Stimulated activated CD8-positive, alpha-beta memory T cell treated with anti-CD3 and anti-CD28 coated beads, Interleukin-15, amount 100 ng/mL, for 4 hours (primary cell): ENCODE measurements at regions not wholly inside any gene's neighbourhood (a gene's known extent, or its start where the extent isn't known, plus 50 kb on each side); places are given as distances from the start of the nearest gene placed in this dataset.
"Not testable (repeated sequence)": the region's sequence is repeated elsewhere in the genome, so short reads cannot be mapped to it uniquely, and the experiment has no call there.

Experiments used
- DNase-seq, 2 donors: peaks; one replicate each; pipeline ENCODE4 v3.0.0-alpha.2; 2020; ENCODE audit warnings: low read depth in 2 of 2

DNA sequence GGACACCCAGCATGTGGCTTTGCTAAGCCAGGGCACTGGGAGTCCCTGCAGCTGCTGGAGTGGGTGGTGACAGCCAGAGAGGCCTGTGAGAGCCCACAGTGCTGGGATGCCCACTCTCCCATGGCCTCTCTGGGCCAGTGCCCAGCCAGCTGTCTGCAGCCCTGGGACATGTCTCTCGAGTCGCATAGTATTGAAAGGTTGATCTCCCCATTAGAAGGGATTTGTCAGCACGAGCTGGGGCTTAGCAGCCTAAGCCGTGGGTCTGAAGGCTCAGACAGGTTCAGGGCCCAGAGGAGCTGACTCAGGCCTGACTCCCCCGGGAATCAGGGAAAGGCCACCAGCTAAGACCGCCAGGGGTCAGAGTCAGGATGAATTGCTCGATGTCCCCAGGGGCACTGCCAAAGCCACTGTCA is 53.5 kb downstream of the FOXD2 start:
- DNase-seq: no peak

DNA sequence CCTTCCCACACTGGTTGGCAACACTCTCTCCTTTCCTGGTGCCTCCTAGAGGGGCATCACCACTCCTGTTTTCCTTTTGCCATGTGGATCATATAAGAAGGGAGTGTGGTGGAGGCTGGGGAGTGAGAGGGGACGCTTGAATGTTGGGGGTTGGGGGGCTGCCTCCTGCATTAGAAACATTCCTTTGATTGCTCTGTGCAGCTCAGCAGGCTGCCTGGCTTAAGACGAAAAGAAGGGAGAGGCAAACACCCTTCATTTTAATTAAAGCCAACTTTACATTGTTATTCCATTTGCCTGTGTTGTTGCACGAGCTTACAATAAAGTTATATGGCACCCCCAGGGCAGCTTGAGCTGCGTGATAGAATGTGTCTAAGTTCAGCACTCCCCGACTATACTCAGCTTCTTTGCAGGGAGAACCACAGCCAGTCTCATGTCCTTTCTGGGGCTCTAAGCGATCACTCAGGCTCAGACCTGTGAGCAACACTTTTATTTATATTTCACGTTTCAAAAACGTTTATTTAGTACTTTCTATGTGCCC is 57.4 kb downstream of the FOXD2 start:
- DNase-seq: no peak

DNA sequence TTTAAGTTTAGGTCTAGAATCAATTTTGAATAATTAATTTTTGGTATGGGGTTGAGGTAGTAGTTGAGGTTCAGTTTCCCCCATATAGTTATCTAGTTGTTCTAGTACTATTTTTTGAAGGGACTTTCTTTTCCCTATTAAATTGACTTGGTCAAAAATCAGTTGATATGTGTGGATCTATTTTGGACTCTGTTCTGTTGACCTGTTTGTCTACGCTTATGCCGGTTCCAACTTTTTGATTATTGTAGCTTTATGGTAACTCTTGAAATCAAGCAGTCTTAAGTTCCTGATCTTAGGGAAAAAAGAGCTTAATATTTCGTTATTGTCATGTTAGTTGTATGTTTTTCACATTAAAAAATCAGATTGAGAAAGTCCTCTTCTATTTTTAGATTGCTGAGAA is 60.7 kb downstream of the FOXD2 start:
- DNase-seq: no peak

DNA sequence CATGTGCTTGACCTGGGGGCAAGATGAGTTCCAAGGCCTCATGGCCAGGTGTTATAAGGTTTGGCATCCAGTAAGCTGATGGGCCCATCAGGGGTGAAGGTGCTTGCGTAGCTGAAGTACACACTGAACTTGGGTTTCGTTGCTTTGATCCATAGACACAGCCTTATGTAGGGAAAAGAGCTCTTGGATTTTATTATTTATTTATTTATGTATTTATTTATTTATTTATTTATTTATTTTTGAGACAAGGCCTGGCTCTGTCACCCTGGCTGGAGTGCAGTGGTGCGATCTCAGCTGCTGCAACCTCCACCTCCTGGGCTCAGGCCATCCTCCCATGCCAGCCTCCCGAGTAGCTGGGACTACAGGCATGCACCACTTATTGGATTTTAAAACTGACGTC is 63.2 kb downstream of the FOXD2 start:
- DNase-seq: no peak

DNA sequence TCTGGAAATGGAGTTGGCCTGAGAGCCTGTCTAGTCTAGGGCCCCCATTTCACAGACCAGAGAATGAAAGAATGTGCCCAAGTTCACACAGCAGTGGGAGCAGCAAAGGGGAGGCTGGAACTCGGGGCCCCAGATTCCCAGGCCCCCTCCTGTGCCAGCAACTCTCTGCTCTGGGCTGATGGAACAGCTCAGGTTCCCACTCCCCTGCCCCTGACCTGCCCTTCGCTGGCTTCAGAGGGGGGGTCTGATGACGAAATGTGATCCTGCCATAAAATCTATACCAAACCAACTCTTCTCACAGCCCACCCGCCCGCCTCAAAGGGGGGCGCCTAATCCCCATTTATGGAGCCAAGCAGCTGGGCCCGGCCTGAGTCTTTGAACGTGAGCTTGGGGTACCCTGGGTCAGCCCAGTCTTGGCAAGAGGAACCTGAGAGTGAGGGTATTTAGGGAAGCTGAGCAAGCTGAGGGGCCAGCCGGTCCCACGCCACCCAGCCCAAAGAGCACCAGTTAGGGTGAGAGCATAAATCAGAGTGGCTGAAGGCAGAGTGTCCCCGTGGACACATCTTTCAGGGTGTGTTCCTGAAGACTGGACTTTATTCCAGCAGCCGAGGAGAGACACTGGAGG is 65.0 kb downstream of the FOXD2 start:
- DNase-seq: no peak

DNA sequence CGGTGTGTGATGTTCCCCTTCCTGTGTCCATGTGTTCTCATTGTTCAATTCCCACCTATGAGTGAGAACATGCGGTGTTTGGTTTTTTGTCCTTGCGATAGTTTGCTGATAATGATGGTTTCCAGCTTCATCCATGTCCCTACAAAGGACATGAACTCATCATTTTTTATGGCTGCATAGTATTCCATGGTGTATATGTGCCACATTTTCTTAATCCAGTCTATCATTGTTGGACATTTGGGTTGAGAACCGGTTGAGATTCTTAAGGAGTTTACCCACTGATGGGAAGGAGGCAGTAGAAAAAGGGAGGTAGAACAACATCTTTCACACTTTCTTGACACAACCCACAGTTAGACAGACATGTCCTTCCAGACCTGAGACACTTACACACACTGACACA is 67.0 kb downstream of the FOXD2 start:
- not testable (repeated sequence) for DNase-seq

DNA sequence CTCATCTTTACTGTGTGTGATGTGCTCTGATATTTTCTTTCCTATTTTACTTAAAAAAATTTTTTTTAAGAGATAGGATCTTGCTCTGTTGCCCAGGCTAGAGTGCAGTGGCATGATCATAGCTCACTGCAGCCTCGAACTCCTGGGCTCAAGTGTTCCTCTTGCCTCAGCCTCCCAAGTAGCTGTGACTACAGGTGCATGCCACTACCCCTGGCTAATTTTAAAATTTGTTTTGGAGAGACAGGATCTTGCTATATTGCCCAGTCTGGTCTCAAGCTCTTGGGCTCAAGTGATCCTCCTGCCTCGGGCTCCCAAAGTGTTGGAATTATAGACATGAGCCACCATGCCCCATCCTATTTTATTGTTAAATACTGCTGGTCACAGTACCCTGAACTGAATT is 67.4 kb downstream of the FOXD2 start:
- no peak for DNase-seq

DNA sequence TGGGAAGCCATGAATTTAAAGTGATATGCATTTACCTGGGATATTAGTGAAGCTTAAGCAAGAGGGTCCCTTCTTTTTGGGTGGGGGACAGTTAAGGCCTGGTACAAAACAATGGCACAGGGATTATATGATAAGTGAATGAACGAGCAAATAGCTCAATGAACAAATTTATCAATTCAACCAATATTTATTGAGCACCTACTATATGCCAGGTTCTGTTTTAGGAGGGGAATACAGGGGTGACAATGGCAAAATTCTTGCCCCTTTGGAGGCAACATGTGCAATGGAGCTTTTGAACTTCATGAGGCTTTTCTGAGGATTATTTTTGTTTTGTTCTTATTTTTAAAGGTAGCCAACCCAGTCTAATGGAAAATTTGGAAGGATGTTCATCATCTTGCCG is 68.2 kb downstream of the FOXD2 start:
- no peak for DNase-seq

DNA sequence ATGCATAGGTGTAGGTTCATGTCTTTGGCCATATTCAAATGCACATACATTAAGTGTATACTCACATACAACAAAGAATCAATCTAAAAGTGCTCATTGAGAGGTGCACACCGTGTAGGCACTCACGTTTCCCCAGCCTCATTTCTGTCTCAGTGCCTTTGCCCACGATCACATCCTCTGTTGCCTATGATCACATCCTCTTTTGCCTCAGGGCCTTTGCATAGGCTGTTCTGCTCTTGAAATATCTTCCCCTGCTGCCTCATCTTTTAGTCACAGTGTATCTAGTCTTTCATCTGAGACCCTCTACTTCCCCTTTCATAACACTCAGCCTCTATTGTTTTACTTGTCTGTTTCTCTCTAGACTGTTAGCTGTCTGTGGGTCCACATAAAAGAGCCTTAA is 69.3 kb downstream of the FOXD2 start:
- no peak for DNase-seq

DNA sequence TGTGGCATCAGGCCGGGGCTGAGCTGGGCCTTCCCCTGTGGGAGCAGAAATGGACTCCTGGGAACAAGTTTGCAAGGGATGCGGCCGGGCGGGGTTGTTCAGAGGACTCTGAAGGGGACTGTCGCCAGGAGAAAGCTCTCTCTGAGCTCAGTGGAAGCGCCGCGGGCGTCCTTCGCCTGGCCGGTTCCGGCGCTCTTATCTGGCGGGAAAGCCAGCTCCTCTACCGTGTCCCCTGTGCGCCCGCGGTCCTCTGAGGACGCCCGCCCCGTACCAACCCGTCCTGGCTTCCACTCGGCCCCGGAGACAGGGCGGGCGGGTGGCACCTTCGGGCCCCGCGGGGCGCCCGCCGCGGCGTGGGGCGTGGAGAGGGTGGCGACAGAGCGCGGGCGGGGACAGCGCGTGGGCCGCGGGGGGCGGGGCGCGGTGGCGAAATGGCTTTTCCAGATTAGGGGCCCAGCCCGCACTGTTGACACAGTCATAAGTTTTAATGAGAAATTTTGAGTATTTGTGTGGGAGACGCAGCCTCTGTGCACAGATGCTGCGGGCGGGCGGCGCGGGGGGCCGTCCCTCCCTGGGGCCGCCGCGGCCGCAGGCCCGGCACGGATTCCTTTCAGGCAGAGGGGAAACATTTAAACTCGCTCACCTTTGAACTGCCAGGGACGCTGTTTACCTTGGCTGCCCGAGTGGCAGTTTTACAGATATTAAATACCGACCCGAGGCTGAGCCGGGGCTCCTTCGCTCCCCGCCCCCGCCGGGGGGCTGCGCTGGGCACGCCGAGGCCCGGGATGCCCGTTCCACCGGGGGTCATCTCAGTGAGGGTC is 70.2 kb downstream of the FOXD2 start:
- DNase-seq: peak; percentile 11 to 13

DNA sequence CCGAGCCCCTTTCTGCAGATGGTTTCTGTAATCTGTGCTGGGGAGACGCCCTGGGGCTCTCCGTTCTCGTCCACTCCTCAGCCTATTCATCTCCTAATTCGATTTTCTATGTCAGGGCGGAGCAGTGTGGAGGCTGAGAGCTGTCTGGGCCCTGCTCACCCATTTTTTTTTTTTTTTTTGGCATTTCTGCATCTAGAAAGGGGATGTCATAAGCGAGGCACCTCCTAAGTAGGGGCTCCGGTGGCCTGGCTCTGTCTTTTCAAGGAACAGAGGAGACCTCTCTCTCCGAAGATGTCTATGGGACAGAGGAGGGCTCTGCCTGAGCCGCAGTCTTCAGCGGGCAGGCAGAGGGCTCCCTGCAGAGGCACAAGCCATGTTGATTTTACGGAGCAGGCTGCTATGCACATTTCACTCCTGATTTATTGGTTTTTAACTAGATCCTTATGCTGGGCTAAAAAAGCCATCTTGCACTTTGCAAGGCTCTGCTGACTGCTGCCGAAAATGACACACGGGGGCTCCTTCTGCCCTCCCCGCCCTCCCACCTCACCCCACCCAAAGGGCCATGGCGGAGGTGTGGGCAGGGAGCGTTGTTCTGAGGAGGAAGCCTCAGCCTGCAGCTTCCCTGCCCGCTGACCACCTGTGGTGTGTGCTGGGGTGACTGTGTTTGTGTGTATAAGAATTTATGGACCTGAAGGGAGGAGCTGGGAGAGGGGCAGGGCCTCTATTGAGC is 71.0 kb downstream of the FOXD2 start:
- no peak for DNase-seq

DNA sequence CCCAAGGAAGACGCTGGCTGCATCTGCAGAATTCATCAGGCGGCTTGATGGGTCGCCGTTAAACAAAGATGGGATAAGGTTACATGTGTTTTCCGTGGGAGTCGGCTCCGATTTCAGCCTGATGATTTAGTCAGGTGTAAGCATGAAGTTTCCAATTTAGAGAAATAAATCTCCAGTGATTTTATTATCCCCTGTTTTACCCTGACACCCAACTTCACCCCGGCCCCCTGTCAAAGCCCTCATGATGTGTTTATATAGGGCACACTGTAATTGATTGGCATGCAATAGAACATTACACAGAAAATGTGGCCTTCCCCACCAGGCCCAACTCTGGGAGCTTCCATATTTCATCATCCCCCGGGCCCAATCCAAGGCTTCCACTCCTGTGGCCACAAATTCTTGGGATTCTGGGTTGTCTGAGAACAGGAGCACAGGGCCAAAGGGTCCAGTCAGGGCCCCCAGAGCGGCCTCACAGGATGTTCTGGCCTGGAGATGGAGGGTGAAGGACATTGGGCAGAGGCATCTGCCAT is 72.5 kb downstream of the FOXD2 start:
- DNase-seq: no peak

DNA sequence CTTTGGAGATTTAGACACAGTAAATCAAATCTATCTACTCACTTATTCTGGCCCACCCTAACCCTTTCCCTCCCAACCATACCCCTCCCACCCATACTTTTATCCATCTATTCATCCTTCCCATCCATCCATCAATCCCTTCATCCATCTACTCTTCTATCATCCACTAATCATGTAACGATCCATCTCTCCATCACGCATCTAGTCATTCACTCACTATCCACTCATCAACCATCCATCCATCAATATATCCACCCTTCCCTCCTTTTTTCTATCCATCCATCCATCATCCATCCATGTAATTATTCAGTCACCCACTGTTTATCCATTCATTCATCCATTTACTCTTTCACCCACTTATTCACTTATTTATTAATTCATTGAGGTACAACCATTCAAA is 74.0 kb downstream of the FOXD2 start:
- no peak for DNase-seq

DNA sequence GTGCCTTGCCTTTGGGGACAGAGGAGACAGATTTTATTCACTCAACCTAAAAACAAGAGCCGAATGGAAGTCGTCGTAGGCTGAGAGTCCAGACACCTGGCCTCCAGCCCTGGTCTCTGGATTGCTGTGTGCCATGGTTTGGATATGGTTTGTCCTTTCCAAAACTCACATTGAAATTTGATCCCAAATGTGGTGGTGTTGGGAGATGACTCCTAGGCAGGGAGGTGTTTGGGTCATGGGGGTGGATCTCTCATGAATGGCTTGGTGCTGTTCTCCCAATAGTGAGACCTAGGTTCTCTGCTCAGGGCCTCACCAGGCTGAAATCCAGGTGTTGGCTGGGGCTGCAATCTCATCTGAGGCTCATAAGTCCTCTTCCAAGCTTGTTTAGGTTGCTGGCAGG is 75.5 kb downstream of the FOXD2 start:
- DNase-seq: no peak

DNA sequence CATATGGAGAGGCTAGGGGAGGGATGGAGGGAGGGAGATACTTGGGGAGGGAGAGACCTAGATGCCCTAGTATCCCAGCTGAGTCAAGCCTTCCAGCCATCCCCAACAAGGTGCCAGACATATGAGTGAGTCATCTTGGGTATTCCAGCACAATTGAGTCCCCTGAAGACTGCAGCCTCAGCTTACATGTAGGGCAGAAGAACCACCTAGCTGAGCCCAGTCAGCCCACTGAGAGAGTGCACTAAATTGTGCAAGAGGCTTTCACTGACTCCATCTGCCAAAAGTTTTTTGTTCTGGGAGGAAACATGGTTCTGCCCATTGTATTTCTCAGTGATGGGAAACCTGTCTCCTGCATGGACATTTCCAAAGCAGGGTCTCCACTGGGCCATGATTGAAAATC is 76.4 kb downstream of the FOXD2 start:
- no peak for DNase-seq

DNA sequence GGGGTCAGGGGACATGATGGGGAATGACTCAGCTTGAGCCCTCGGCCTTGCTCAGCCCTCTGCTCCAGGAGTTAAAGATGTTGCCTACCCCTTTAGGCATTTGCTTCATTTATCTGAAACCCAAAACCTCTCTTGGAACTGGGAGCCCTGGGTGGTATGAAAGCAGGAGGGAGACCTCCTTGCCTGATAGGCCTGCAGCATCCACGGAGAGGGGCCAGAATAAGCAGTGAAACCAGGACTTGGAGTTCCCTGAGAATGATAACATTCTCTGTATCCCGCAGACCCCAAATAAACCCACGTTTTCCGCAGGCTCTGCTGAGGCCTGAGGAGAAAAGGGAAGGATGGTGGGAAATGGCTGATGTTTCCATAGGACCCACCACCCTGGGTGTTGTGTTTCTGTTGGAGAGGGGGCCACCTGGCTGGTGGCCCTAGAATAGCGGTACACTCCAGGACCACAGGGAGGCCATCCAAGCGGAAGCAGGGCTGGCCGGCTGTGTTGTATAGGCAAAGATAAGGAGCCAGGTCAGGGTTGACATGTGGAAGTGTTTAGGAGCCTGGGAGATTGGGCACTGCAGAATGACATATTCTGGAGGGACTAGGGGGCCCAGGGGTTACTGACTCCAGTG is 77.4 kb downstream of the FOXD2 start:
- DNase-seq: no peak

DNA sequence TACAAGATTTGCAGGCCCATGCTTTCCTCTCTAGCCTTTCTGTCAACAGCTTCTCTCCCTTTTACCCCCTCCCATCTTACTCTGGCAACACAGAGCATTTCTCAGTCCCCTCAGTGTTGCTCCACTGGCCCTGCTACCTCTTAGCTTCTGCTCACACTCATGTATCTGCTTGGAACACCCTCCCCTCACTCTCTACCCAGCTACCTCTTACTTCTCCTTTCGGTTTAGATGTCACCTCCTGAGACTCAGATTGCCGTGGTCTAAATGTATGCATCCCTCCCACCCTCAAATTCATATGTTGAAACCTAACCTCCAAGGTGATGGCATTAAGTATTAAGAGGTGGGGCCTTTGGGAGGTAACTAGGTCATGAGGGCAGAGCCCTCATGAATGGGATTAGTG is 80.1 kb downstream of the FOXD2 start:
- DNase-seq: no peak

DNA sequence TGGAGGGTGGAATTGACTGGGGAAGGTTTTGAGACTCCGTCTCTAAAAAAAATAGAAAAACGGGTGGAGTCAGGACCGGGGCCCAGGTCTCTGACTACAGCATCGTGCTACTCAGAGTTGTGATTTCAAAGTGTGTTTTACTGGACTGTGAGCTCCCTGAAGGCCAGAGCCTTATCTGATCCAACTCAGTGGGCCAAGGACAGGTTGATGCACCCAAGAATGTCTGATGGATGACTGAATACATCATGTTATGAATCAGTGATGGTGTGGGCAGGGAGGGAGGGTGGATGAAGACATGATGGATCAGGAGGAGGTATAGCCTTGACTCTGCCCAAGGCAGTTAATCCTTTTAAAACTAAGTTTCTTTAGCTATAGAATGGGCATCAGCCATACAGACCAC is 81.6 kb downstream of the FOXD2 start:
- DNase-seq: no peak

DNA sequence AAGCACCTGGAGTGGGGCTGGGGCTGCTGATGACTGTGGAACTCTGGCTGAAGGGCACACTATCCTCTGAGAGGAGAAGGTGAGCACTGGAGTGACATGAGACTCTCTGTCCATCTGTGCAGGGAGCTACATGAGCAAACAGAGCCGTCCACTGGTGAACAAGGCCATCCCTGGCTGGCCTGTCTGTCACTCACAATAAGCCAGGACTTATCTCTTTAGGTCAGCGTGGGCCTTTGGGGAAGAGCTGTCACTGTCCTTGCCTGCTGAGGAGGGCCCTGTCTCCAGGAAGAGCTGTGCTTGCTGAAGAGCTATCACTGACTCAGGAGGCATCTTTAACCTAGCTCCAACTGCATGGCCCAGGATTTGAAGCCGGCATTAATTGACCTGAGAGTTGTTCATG is 82.1 kb downstream of the FOXD2 start:
- no peak for DNase-seq

DNA sequence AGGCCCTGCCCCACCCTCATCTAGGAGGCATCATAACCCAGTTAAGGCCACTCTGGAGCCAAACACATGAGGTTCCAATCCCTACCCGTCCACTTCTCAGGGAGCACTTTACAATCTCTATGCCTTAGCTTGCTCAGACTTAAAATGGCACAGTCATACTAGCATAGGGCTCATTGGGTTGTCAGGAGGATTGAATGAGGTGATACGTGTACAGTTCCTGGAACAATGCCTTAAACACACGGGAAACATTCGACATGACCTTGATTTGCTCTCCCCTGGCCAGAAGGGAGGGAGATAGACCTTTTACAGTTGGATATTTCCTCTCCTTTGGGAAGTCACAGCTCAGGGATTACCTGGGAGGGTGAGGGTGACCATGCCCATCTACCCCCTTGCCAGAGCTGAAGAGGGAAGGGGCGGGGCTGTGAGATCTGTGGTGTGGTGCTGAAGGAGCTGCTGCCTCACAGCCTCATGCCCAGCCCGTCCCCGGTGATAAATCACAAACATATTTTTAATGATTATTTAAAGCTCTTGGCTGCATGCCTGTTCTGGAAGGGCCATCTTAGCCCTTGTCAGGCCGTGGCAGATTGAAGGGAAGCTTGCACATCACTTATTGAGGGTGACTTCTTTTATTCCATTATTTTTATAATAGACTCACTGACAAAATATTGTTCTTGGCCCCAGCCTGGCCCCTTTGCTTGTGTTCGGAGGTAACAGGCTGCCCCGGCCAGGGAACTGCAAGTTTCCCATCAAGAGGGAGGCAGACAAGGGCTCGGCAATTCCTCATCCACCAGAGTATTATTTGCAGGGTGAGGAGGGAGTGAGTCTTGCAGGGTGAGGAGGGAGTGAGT is 83.4 kb downstream of the FOXD2 start:
- DNase-seq: no peak
